Left ventricle myocardium inferior (tissue), 1 donor: ENCODE measurements at regions not wholly inside any gene's neighbourhood (a gene's known extent, or its start where the extent isn't known, plus 50 kb on each side); places are given as distances from the start of the nearest gene placed in this dataset.

ENCODE experiments used
- DNase-seq: peaks from one replicate; pipeline ENCODE4 v3.0.0-alpha.2; 2020
- H3K27ac ChIP-seq: fragments of 200-600 bp; replicated peaks from 2 replicates; pipeline ENCODE4 v1.8.0; 2021
- H3K27me3 ChIP-seq: fragments of 200-600 bp; 2 replicates; pipeline ENCODE4 v1.8.0; 2021; ENCODE audit warnings: low read depth
- H3K36me3 ChIP-seq: fragments of 200-600 bp; 2 replicates; pipeline ENCODE4 v1.8.0; 2021
- H3K4me1 ChIP-seq: fragments of 200-600 bp; 2 replicates; pipeline ENCODE4 v1.8.0; 2021
- H3K4me3 ChIP-seq: fragments of 200-600 bp; 2 replicates; pipeline ENCODE4 v1.8.0; 2021; ENCODE audit warnings: mild to moderate bottlenecking, moderate library complexity
- H3K9me3 ChIP-seq: fragments of 200-600 bp; replicated peaks from 2 replicates; pipeline ENCODE4 v1.8.0; 2021
- intact Hi-C: fragments of 100-400 bp; cut with micrococcal nuclease; formaldehyde crosslinking; loops from one replicate; pipeline ENCODE4 v1.11.0; 2022
- TF ChIP-seq, protein P1 (sequence below): fragments of 200-600 bp; IDR thresholded peaks from 2 replicates; pipeline ENCODE4 v1.8.0; 2021; ENCODE audit warnings: antibody characterized with exemption, mild to moderate bottlenecking, borderline replicate concordance
- donor health status: DM: no; HTN: yes; CAD: no; lungs with severe emphysema.

DNA sequence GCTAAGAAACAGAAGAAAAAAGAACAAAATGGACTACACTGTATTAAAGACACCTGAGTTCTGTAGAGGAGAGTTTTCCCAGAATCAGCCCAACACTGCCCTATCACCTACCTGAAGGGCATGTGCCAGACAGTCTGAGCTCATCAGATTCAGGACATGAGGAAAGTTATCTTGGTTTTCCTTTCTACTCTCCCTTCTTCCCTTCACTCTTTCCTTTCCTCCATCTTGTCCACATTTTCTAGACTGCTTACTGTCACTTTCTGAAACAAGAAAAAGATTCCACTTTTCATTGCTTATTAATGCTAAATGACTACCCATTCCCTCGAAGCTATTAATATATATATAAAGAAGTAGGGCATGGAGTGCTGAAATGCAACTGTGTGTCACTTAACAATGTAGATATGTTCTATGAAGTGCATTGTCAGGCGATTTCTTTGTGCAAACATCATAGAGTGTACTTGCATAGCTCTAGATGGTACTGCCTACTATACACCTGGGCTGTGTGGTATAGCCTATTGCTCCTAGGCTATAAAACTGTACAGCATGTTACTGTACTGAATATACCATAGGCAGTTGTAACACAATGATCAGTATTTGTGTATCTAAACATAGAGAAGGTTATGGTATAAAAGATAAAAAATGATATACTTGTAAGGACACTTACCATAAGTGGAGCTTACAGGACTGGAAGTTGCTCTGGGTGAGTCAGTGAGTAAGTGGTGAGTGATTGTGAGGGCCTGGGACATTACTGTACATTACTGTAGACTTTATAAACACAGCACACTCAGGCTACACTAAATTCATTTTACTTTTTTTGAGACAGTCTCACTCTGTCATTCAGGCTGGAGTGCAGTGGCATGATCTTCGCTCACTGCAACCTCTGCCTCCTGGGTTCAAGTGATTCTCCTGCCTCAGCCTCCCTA lies 145.5 kb upstream of the ITGA6 start:
- H3K9me3 ChIP-seq: peaks cover 5% of the 10 kb centered on the region
- no peak overlapping the region for H3K4me3 ChIP-seq
- H3K36me3 ChIP-seq: no peaks in the 10 kb centered on the region
- H3K27ac ChIP-seq: no peak overlapping the region
- DNase-seq: no peak
- intact Hi-C loops: no loop called here
- TF ChIP-seq, protein P1, sequence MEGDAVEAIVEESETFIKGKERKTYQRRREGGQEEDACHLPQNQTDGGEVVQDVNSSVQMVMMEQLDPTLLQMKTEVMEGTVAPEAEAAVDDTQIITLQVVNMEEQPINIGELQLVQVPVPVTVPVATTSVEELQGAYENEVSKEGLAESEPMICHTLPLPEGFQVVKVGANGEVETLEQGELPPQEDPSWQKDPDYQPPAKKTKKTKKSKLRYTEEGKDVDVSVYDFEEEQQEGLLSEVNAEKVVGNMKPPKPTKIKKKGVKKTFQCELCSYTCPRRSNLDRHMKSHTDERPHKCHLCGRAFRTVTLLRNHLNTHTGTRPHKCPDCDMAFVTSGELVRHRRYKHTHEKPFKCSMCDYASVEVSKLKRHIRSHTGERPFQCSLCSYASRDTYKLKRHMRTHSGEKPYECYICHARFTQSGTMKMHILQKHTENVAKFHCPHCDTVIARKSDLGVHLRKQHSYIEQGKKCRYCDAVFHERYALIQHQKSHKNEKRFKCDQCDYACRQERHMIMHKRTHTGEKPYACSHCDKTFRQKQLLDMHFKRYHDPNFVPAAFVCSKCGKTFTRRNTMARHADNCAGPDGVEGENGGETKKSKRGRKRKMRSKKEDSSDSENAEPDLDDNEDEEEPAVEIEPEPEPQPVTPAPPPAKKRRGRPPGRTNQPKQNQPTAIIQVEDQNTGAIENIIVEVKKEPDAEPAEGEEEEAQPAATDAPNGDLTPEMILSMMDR: no peak
- no peaks in the 10 kb centered on the region for H3K27me3 ChIP-seq
- H3K4me1 ChIP-seq: peaks cover 36% of the 10 kb centered on the region

GRCh38 chr2:172282944-172283343 lies 144.4 kb upstream of the ITGA6 start:
- TF ChIP-seq, protein P1: no peak
- Histone ChIP-seq H3K27me3 (no peaks in the 10 kb centered on the region), H3K27ac (no peak overlapping the region), H3K4me3 (no peak overlapping the region), H3K4me1 (peaks cover 46% of the 10 kb centered on the region), H3K36me3 (no peaks in the 10 kb centered on the region), H3K9me3 (no peaks in the 10 kb centered on the region)
- intact Hi-C loops: no loop called here
- DNase-seq: no peak

- Histone ChIP-seq H3K4me1 (peaks cover 51% of the 10 kb centered on the region), H3K4me3 (no peak overlapping the region), H3K9me3 (no peaks in the 10 kb centered on the region), H3K27ac (no peak overlapping the region), H3K36me3 (no peaks in the 10 kb centered on the region), H3K27me3 (no peaks in the 10 kb centered on the region)
- TF ChIP-seq, protein P1: no peak
- no peak for DNase-seq
- intact Hi-C loops: no loop called here
Observed at GRCh38 chr2:172283476-172283875, 143.9 kb upstream of the ITGA6 start.

DNA sequence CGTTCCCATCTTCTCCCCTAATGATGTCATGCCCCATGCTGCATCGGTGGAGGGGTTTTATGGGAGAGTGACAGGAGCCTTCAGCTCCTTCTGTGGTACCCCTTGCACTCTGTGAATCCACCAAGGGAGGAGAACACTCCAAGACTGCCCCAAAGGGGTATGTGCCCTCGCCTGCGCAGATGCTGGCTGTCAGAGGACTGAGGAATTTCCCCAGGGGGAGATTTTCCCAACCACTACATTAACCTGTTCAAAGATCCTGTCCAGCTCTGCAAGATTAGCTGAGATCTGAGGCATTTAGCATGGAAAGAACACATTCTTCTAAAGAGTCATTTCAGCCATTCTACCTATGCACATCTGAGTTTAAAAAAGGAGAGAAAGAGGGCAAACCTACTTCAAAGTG lies 143.2 kb upstream of the ITGA6 start:
- H3K4me1 ChIP-seq: peaks cover 53% of the 10 kb centered on the region
- H3K27me3 ChIP-seq: no peaks in the 10 kb centered on the region
- DNase-seq: no peak
- no peak overlapping the region for H3K27ac ChIP-seq
- intact Hi-C loops: no loop called here
- no peaks in the 10 kb centered on the region for H3K36me3 ChIP-seq
- no peaks in the 10 kb centered on the region for H3K9me3 ChIP-seq
- H3K4me3 ChIP-seq: no peak overlapping the region
- TF ChIP-seq, protein P1: no peak

GRCh38 chr2:172285010-172285621 lies 142.3 kb upstream of the ITGA6 start:
- Histone ChIP-seq H3K36me3 (no peaks in the 10 kb centered on the region), H3K27ac (peak overlapping the region; percentile 65), H3K4me1 (peaks cover 53% of the 10 kb centered on the region), H3K27me3 (no peaks in the 10 kb centered on the region), H3K9me3 (no peaks in the 10 kb centered on the region), H3K4me3 (no peak overlapping the region)
- peak; percentile 29 for DNase-seq
- TF ChIP-seq, protein P1: no peak
- intact Hi-C loops: no loop called here
